NCI-H2227 (cell line): ENCODE measurements at regions not wholly inside any gene's neighbourhood (a gene's known extent, or its start where the extent isn't known, plus 50 kb on each side); places are given as distances from the start of the nearest gene placed in this dataset.
A peak's percentile ranks its signal among the peaks of the same experiment; 100 is the strongest.

Experiments
- DNase-seq: peaks from one replicate; lab custom pipeline; 2025; ENCODE audit not compliant: unreplicated experiment; lab: John Stamatoyannopoulos, UW

- no peak for DNase-seq
Measured at GRCh38 chr10:28922127-28922526, 244.8 kb downstream of the BAMBI start.

GRCh38 chr10:28922861-28923260 is 245.5 kb downstream of the BAMBI start:
- DNase-seq: no peak

- no peak for DNase-seq
Measured at GRCh38 chr10:28924717-28925116, 247.4 kb downstream of the BAMBI start.

GRCh38 chr10:28925121-28925663 is 247.9 kb downstream of the BAMBI start:
- no peak for DNase-seq

- DNase-seq: no peak
Measured at GRCh38 chr10:28926932-28927331, 249.6 kb downstream of the BAMBI start.

GRCh38 chr10:28928484-28928883 is 251.2 kb downstream of the BAMBI start:
- no peak for DNase-seq

GRCh38 chr10:28929942-28930341 is 252.6 kb downstream of the BAMBI start:
- DNase-seq: no peak

GRCh38 chr10:28930514-28931495 is 253.5 kb downstream of the BAMBI start:
- no peak for DNase-seq

- no peak for DNase-seq
Measured at GRCh38 chr10:28935061-28935460, 257.7 kb downstream of the BAMBI start.

GRCh38 chr10:28937959-28938358 is 260.6 kb downstream of the BAMBI start:
- DNase-seq: no peak

- no peak for DNase-seq
Measured at GRCh38 chr10:28938745-28939144, 261.4 kb downstream of the BAMBI start.

- DNase-seq: peak; percentile 33
Measured at GRCh38 chr10:28939281-28940157, 262.2 kb downstream of the BAMBI start.

- DNase-seq: no peak
Measured at GRCh38 chr10:28940158-28940888, 263.0 kb downstream of the BAMBI start.

- no peak for DNase-seq
Measured at GRCh38 chr10:28942012-28942411, 264.7 kb downstream of the BAMBI start.

GRCh38 chr10:28945959-28946358 is 268.6 kb downstream of the BAMBI start:
- no peak for DNase-seq

GRCh38 chr10:28946479-28946878 is 269.2 kb downstream of the BAMBI start:
- DNase-seq: no peak

- no peak for DNase-seq
Measured at GRCh38 chr10:28947171-28947570, 269.9 kb downstream of the BAMBI start.

- no peak for DNase-seq
Measured at GRCh38 chr10:28948046-28948445, 270.7 kb downstream of the BAMBI start.

- no peak for DNase-seq
Measured at GRCh38 chr10:28949005-28950004, 272.0 kb downstream of the BAMBI start.

GRCh38 chr10:28951484-28951883 is 274.2 kb downstream of the BAMBI start:
- DNase-seq: no peak
